ENCODE measurements at regions not wholly inside any gene's neighbourhood (a gene's known extent, or its start where the extent isn't known, plus 50 kb on each side); places are given as distances from the start of the nearest gene placed in this dataset.

GRCh38 chr4:160399826-160400225 is 1296.9 kb downstream of the RAPGEF2 start:
- no peak for TF ChIP-seq CTCF (IDR thresholded peaks at IDR 0.05)
- intact Hi-C loops (cut with DNase I, micrococcal nuclease) = no loop called here
- DNase-seq = no peak

GRCh38 chr4:160403081-160403480 is 1300.2 kb downstream of the RAPGEF2 start:
- H3K4me1 ChIP-seq (ENCODE audit: low read depth) = no peaks in the 10 kb centered on the region
- H3K9me3 ChIP-seq = no peaks in the 10 kb centered on the region
- H3K4me3 ChIP-seq = no peak overlapping the region
- no peak for DNase-seq
- intact Hi-C loops (cut with DNase I, micrococcal nuclease) = no loop called here
- H3K36me3 ChIP-seq (ENCODE audit: low read depth) = no peaks in the 10 kb centered on the region
- TF ChIP-seq CTCF (IDR thresholded peaks at IDR 0.05) = no peak
- ATAC-seq = no peak

More at GRCh38 chr4:160399826-160400225, 1296.9 kb downstream of the RAPGEF2 start:
- Histone ChIP-seq H3K36me3 (ENCODE audit: low read depth) (no peaks in the 10 kb centered on the region), H3K9me3 (no peaks in the 10 kb centered on the region), H3K4me3 (no peak overlapping the region), H3K4me1 (ENCODE audit: low read depth) (no peaks in the 10 kb centered on the region)
- ATAC-seq = no peak

GRCh38 chr4:160406263-160406825 is 1303.5 kb downstream of the RAPGEF2 start:
- intact Hi-C loops (cut with DNase I, micrococcal nuclease) = no loop called here
- TF ChIP-seq CTCF (IDR thresholded peaks at IDR 0.05) = no peak
- ATAC-seq = no peak

GRCh38 chr4:160414496-160414895 is 1311.6 kb downstream of the RAPGEF2 start:
- no peaks in the 10 kb centered on the region for H3K36me3 ChIP-seq (ENCODE audit: low read depth)
- H3K9me3 ChIP-seq = no peaks in the 10 kb centered on the region
- H3K4me1 ChIP-seq (ENCODE audit: low read depth) = no peaks in the 10 kb centered on the region
- no peak for TF ChIP-seq CTCF (IDR thresholded peaks at IDR 0.05)
- no peak for ATAC-seq
- DNase-seq = no peak
- intact Hi-C loops (cut with DNase I, micrococcal nuclease) = no loop called here
- no peak overlapping the region for H3K4me3 ChIP-seq

More at GRCh38 chr4:160406263-160406825, 1303.5 kb downstream of the RAPGEF2 start:
- no peaks in the 10 kb centered on the region for H3K9me3 ChIP-seq
- H3K4me1 ChIP-seq (ENCODE audit: low read depth) = no peaks in the 10 kb centered on the region
- H3K4me3 ChIP-seq = no peak overlapping the region
- H3K36me3 ChIP-seq (ENCODE audit: low read depth) = no peaks in the 10 kb centered on the region
- no peak for DNase-seq

GRCh38 chr4:160423879-160424451 is 1321.1 kb downstream of the RAPGEF2 start:
- intact Hi-C loops (cut with DNase I, micrococcal nuclease) = no loop called here
- H3K4me1 ChIP-seq (ENCODE audit: low read depth) = no peaks in the 10 kb centered on the region
- no peaks in the 10 kb centered on the region for H3K9me3 ChIP-seq
- TF ChIP-seq CTCF (IDR thresholded peaks at IDR 0.05) = no peak
- ATAC-seq (no peak), DNase-seq (no peak)
- no peaks in the 10 kb centered on the region for H3K36me3 ChIP-seq (ENCODE audit: low read depth)
- no peak overlapping the region for H3K4me3 ChIP-seq

Measured in mucosa of descending colon (tissue), 3 donors.